Mesothelial cell of epicardium (in vitro differentiated cells): ENCODE measurements at regions not wholly inside any gene's neighbourhood (a gene's known extent, or its start where the extent isn't known, plus 50 kb on each side); places are given as distances from the start of the nearest gene placed in this dataset.

Source experiments
- DNase-seq, 2 experiments: peaks; one replicate each; pipeline ENCODE4 v3.0.0; 2021; ENCODE audit warnings: low spot score in 2 of 2; ENCODE audit not compliant: unreplicated experiment in 2 of 2
- H3K27ac Mint-ChIP-seq: 2 replicates; pipeline ENCODE4 v1.8.0; 2021; ENCODE audit warnings: mixed read lengths
- H3K27me3 Mint-ChIP-seq: 2 replicates; pipeline ENCODE4 v1.8.0; 2021; ENCODE audit warnings: low read depth, mixed read lengths
- H3K36me3 Mint-ChIP-seq: 2 replicates; pipeline ENCODE4 v1.8.0; 2021; ENCODE audit warnings: mixed read lengths
- H3K4me1 Mint-ChIP-seq: 2 replicates; pipeline ENCODE4 v1.8.0; 2021; ENCODE audit warnings: mixed read lengths
- H3K4me3 Mint-ChIP-seq: 2 replicates; pipeline ENCODE4 v1.8.0; 2021; ENCODE audit warnings: mild to moderate bottlenecking, moderate library complexity, mixed read lengths
- H3K9me3 Mint-ChIP-seq: 2 replicates; pipeline ENCODE4 v1.8.0; 2021; ENCODE audit warnings: mixed read lengths
- CTCF ChIP-seq: fragments of 200-600 bp; sonication (generic); IDR thresholded peaks from one replicate; pipeline ENCODE4 v1.5.0; 2021; ENCODE audit warnings: antibody characterized with exemption; ENCODE audit not compliant: unreplicated experiment

GRCh38 chr20:22489626-22490286, 94.6 kb downstream of the FOXA2 start:
- H3K9me3 Mint-ChIP-seq, result no peaks in the 10 kb centered on the region
- H3K4me1 Mint-ChIP-seq, result no peaks in the 10 kb centered on the region
- H3K27me3 Mint-ChIP-seq, result peaks cover 72% of the 10 kb centered on the region
- no peaks in the 10 kb centered on the region for H3K36me3 Mint-ChIP-seq
- no peak overlapping the region for H3K27ac Mint-ChIP-seq
- DNase-seq, result no peak
- no peak overlapping the region for H3K4me3 Mint-ChIP-seq
- TF ChIP-seq CTCF, result no peak

- Mint-ChIP-seq H3K27me3 (peaks cover 46% of the 10 kb centered on the region), H3K27ac (no peak overlapping the region), H3K36me3 (no peaks in the 10 kb centered on the region), H3K4me1 (no peaks in the 10 kb centered on the region), H3K4me3 (no peak overlapping the region), H3K9me3 (peaks cover 20% of the 10 kb centered on the region)
- no peak for DNase-seq
- TF ChIP-seq CTCF, result no peak
These were observed 104.0 kb downstream of the FOXA2 start for GRCh38 chr20:22480336-22480735.

GRCh38 chr20:22475662-22476061, 108.7 kb downstream of the FOXA2 start:
- Mint-ChIP-seq H3K36me3 (no peaks in the 10 kb centered on the region), H3K4me1 (peaks cover 2% of the 10 kb centered on the region), H3K4me3 (no peak overlapping the region), H3K27ac (no peak overlapping the region), H3K9me3 (peaks cover 20% of the 10 kb centered on the region), H3K27me3 (peaks cover 36% of the 10 kb centered on the region)
- no peak for DNase-seq
- TF ChIP-seq CTCF, result no peak

- H3K27me3 Mint-ChIP-seq, result peaks cover 36% of the 10 kb centered on the region
- no peak for TF ChIP-seq CTCF
These were observed 110.1 kb downstream of the FOXA2 start for GRCh38 chr20:22474224-22474623.

GRCh38 chr20:22473293-22473692, 111.1 kb downstream of the FOXA2 start:
- no peak for TF ChIP-seq CTCF
- peaks cover 14% of the 10 kb centered on the region for H3K9me3 Mint-ChIP-seq
- no peaks in the 10 kb centered on the region for H3K36me3 Mint-ChIP-seq
- no peak overlapping the region for H3K27ac Mint-ChIP-seq
- no peak overlapping the region for H3K4me3 Mint-ChIP-seq
- peaks cover 36% of the 10 kb centered on the region for H3K27me3 Mint-ChIP-seq
- H3K4me1 Mint-ChIP-seq, result peaks cover 8% of the 10 kb centered on the region
- DNase-seq, result no peak

More at GRCh38 chr20:22474224-22474623, 110.1 kb downstream of the FOXA2 start:
- peaks cover 8% of the 10 kb centered on the region for H3K4me1 Mint-ChIP-seq
- no peak for DNase-seq
- no peak overlapping the region for H3K4me3 Mint-ChIP-seq
- peaks cover 20% of the 10 kb centered on the region for H3K9me3 Mint-ChIP-seq
- no peaks in the 10 kb centered on the region for H3K36me3 Mint-ChIP-seq
- no peak overlapping the region for H3K27ac Mint-ChIP-seq
